Body of pancreas (tissue), 4 donors: ENCODE measurements at regions not wholly inside any gene's neighbourhood (a gene's known extent, or its start where the extent isn't known, plus 50 kb on each side); places are given as distances from the start of the nearest gene placed in this dataset.

Experiments used
- POLR2A ChIP-seq, 3 donors: fragments of 450-650 bp; IDR thresholded peaks; one replicate each; pipeline ENCODE4 v1.6.1; 2016; ENCODE audit warnings: antibody characterized with exemption in 3 of 3, mild to moderate bottlenecking in 2 of 3
- TF ChIP-seq, protein P1 (sequence below), 7 experiments: fragments of 450-650 bp in 4 of 7; fragments of 200-600 bp in 3 of 7; sonication (generic) in 3 of 7; IDR thresholded peaks; one replicate each; pipeline ENCODE4 v1.5.1; 2016 to 2019; ENCODE audit warnings: antibody characterized with exemption in 7 of 7

DNA sequence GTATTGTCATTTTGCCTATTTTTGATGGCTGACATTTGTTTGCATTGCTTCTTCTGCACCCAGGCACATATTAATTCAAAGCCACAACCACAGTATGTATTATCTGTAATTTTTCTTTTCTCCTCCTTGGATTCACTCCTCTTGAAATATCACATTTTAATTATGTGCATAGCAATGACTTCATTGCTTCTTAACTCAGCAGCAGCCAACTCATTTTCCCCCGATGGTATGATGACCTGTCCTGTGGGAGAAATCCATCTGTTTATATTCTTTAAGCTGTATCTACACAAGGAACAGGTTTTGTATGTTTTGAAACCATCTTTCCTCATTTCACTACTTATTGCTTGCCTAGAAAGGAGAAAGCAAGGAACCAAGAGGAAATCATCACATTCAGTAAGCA, 588.8 kb downstream of the INHBA start:
- TF ChIP-seq, protein P1, sequence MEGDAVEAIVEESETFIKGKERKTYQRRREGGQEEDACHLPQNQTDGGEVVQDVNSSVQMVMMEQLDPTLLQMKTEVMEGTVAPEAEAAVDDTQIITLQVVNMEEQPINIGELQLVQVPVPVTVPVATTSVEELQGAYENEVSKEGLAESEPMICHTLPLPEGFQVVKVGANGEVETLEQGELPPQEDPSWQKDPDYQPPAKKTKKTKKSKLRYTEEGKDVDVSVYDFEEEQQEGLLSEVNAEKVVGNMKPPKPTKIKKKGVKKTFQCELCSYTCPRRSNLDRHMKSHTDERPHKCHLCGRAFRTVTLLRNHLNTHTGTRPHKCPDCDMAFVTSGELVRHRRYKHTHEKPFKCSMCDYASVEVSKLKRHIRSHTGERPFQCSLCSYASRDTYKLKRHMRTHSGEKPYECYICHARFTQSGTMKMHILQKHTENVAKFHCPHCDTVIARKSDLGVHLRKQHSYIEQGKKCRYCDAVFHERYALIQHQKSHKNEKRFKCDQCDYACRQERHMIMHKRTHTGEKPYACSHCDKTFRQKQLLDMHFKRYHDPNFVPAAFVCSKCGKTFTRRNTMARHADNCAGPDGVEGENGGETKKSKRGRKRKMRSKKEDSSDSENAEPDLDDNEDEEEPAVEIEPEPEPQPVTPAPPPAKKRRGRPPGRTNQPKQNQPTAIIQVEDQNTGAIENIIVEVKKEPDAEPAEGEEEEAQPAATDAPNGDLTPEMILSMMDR (IDR thresholded peaks at IDR 0.05), result no peak
- TF ChIP-seq POLR2A (IDR thresholded peaks at IDR 0.05), result no peak
